SH-SY5Y (cell line): ENCODE measurements at regions not wholly inside any gene's neighbourhood (a gene's known extent, or its start where the extent isn't known, plus 50 kb on each side); places are given as distances from the start of the nearest gene placed in this dataset.

Experiments used
- GATA2 ChIP-seq: IDR thresholded peaks from 2 replicates; pipeline ENCODE4 v1.6.1; 2011; ENCODE audit warnings: mild to moderate bottlenecking, low read depth, low read length
- GATA3 ChIP-seq: IDR thresholded peaks from 2 replicates; pipeline ENCODE4 v1.6.1; 2011; ENCODE audit warnings: low read depth, mild to moderate bottlenecking, low read length, moderate library complexity

GRCh38 chr20:40339661-40340449, 349.2 kb downstream of the MAFB start:
- TF ChIP-seq GATA3 (no peak), GATA2 (no peak)
